Heart left ventricle (tissue), 13 donors: ENCODE measurements at regions not wholly inside any gene's neighbourhood (a gene's known extent, or its start where the extent isn't known, plus 50 kb on each side); places are given as distances from the start of the nearest gene placed in this dataset.

Source experiments
- CTCF ChIP-seq, 12 donors: fragments of 200-600 bp; sonication (generic) in 4 of 12; IDR thresholded peaks; one replicate each; pipeline versions ENCODE4 v1.5.0 to v1.8.0; 2018 to 2022; ENCODE audit warnings: antibody characterized with exemption in 12 of 12, mild to moderate bottlenecking in 5 of 12
- POLR2A ChIP-seq, 2 donors: fragments of 450-650 bp; IDR thresholded peaks; one replicate each; pipeline ENCODE4 v1.6.1; 2017; ENCODE audit warnings: antibody characterized with exemption in 2 of 2, mild to moderate bottlenecking in 2 of 2, moderate library complexity in 2 of 2
- donor health status: ischemic (EF 13 %, LVEDD 7.1; RV severe dilation, severe dysfunction).
- donor health status: DM: no; HTN: yes; CAD: no.
- donor health status: DM: no; HTN: no; CAD: no.
- donor health status: ischemic (EF 25% LVEDD 6.9; RV normal size, moderate dysfunction).
- donor health status: ischemic (EF 25% LVEDD 5.7; RV mildly dilated, moderate dysfunction).
- donor health status: ischemic (EF 35%, LVEDD 5.7; RV mildly dilated, moderate dysfunction).
- donor health status: nonischemic (EF 11% LVEDD 7.7; RV severe dilation, severe dysfunction).
- donor health status: DM: yes; HTN: yes; CAD: no.
- donor health status: PGD.
- donor health status: ischemic (EF 29% LVEDD 5.4; RV normal size, mild dysfunction).
- donor health status: nonischemic (EF 23%, LVEDD 6.1; RV moderate dilation, normal function).

DNA sequence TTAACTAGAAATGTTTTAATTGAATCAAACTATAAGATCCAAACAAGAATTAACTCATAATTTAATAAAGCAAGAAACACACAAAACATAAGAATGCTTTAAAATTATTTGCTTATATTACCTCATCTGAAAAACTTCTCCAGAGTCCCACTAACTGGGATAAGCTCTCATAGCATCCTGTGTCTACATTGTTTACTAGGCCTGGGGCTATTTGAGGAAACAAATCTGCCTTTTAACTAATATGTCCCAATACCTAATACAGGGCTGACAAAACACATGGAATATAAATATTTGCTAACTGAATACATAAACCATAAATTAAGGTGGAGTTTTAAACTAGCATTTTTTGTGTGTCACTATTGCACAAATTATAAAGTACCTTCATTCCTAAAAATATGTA, 1399.8 kb upstream of the SLC10A2 start:
- no peak for TF ChIP-seq CTCF (IDR thresholded peaks at IDR 0.05)
- TF ChIP-seq POLR2A (IDR thresholded peaks at IDR 0.05): no peak
